UCSD-AML1 (cell line): ENCODE measurements at regions not wholly inside any gene's neighbourhood (a gene's known extent, or its start where the extent isn't known, plus 50 kb on each side); places are given as distances from the start of the nearest gene placed in this dataset.
"Not testable (repeated sequence)": the region's sequence is repeated elsewhere in the genome, so short reads cannot be mapped to it uniquely, and the experiment has no call there.

Source experiments
- DNase-seq: peaks from one replicate; lab custom pipeline; 2025; ENCODE audit not compliant: unreplicated experiment; lab: John Stamatoyannopoulos, UW

- no peak for DNase-seq
Observed at GRCh38 chr14:22344673-22345072, 244.4 kb downstream of the DAD1 start.

- DNase-seq = not testable (repeated sequence)
Observed at GRCh38 chr14:22344209-22344608, 244.8 kb downstream of the DAD1 start.

- DNase-seq = no peak
Observed at GRCh38 chr14:22341049-22341448, 248.0 kb downstream of the DAD1 start.

- DNase-seq = no peak
Observed at GRCh38 chr14:22338917-22339715, 249.9 kb downstream of the DAD1 start.

- DNase-seq = no peak
Observed at GRCh38 chr14:22338381-22338780, 250.6 kb downstream of the DAD1 start.

- DNase-seq = no peak
Observed at GRCh38 chr14:22337938-22338337, 251.1 kb downstream of the DAD1 start.

- no peak for DNase-seq
Observed at GRCh38 chr14:22337521-22337920, 251.5 kb downstream of the DAD1 start.

- no peak for DNase-seq
Observed at GRCh38 chr14:22336031-22336430, 253.0 kb downstream of the DAD1 start.

- DNase-seq = no peak
Observed at GRCh38 chr14:22334627-22335026, 254.4 kb downstream of the DAD1 start.

GRCh38 chr14:22334275-22334577, 254.8 kb downstream of the DAD1 start:
- no peak for DNase-seq

GRCh38 chr14:22333422-22334274, 255.4 kb downstream of the DAD1 start:
- no peak for DNase-seq

GRCh38 chr14:22332686-22333421, 256.2 kb downstream of the DAD1 start:
- no peak for DNase-seq

- DNase-seq = no peak
Observed at GRCh38 chr14:22329371-22329770, 259.7 kb downstream of the DAD1 start.

GRCh38 chr14:22325676-22326400, 263.2 kb downstream of the DAD1 start:
- no peak for DNase-seq

- no peak for DNase-seq
Observed at GRCh38 chr14:22320362-22320750, 268.7 kb downstream of the DAD1 start.

- no peak for DNase-seq
Observed at GRCh38 chr14:22319526-22320361, 269.3 kb downstream of the DAD1 start.

GRCh38 chr14:22318951-22319350, 270.1 kb downstream of the DAD1 start:
- DNase-seq = no peak

GRCh38 chr14:22316473-22316872, 272.6 kb downstream of the DAD1 start:
- no peak for DNase-seq

- DNase-seq = no peak
Observed at GRCh38 chr14:22315336-22315735, 273.7 kb downstream of the DAD1 start.

GRCh38 chr14:22314183-22314820, 274.7 kb downstream of the DAD1 start:
- DNase-seq = no peak
